Progenitor cell of endocrine pancreas (in vitro differentiated cells): ENCODE measurements at regions not wholly inside any gene's neighbourhood (a gene's known extent, or its start where the extent isn't known, plus 50 kb on each side); places are given as distances from the start of the nearest gene placed in this dataset.
"Not testable (repeated sequence)": the region's sequence is repeated elsewhere in the genome, so short reads cannot be mapped to it uniquely, and the experiment has no call there.

Experiments used
- DNase-seq: peaks from one replicate; pipeline ENCODE4 v3.0.0; 2021; ENCODE audit warnings: low spot score; ENCODE audit not compliant: unreplicated experiment
- H3K27ac Mint-ChIP-seq: 2 replicates; pipeline ENCODE4 v1.8.0; 2021; ENCODE audit warnings: mild to moderate bottlenecking, moderate library complexity, mixed read lengths
- H3K27me3 Mint-ChIP-seq: 2 replicates; pipeline ENCODE4 v1.8.0; 2021; ENCODE audit warnings: mixed read lengths
- H3K36me3 Mint-ChIP-seq: 2 replicates; pipeline ENCODE4 v1.8.0; 2022; ENCODE audit warnings: mixed read lengths; ENCODE audit not compliant: insufficient read depth
- H3K4me1 Mint-ChIP-seq: 2 replicates; pipeline ENCODE4 v1.8.0; 2021; ENCODE audit warnings: low read depth, mixed read lengths
- H3K4me3 Mint-ChIP-seq: 2 replicates; pipeline ENCODE4 v1.8.0; 2021; ENCODE audit warnings: low read depth, mild to moderate bottlenecking, moderate library complexity, mixed read lengths
- H3K9me3 Mint-ChIP-seq: 2 replicates; pipeline ENCODE4 v1.8.0; 2021; ENCODE audit warnings: low read depth, mixed read lengths

DNA sequence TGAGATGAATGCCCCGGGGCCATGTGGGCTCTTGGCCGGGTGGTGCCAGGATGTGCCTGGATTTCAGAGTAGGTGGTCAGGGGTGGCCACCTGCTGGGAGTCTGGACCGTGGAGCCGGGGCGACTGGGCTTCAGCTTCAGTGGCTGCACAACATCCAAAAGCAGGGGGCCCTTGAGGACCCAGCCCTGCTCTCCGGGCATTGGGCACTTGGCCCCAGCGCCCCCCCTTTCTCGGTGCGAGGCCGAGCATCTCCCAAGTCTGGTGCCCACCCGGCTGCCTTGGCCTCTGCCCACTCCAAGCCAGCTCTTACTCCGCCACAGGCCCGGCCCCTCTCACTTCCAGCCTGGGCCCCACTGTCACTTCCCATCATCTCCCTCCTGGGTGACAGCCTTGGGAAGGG is 4429.0 kb upstream of the TPTE start:
- H3K27ac Mint-ChIP-seq, H3K4me1 Mint-ChIP-seq, H3K4me3 Mint-ChIP-seq, H3K9me3 Mint-ChIP-seq, H3K36me3 Mint-ChIP-seq, DNase-seq, H3K27me3 Mint-ChIP-seq: not testable (repeated sequence)

DNA sequence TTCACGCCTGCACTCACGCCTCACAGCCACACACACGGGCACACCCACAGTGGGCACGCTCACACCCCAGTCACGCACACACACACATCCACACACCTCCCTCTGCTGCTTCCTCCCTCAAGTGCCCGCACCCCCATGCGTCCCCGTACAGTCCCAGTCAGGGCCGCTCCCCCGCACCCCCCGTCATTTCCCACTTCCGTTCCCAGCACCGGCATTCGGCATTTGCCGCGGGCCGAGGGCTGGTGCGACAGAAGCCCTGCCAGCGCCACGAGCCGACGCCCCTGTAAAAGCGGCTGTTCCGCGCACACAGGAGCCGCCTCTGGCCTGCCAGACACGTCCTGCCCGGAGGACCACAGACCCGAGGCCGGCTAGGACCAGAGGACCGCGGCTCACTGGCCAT is 4428.0 kb upstream of the TPTE start:
- not testable (repeated sequence) for DNase-seq, H3K36me3 Mint-ChIP-seq, H3K4me1 Mint-ChIP-seq, H3K9me3 Mint-ChIP-seq, H3K27ac Mint-ChIP-seq, H3K27me3 Mint-ChIP-seq, H3K4me3 Mint-ChIP-seq

DNA sequence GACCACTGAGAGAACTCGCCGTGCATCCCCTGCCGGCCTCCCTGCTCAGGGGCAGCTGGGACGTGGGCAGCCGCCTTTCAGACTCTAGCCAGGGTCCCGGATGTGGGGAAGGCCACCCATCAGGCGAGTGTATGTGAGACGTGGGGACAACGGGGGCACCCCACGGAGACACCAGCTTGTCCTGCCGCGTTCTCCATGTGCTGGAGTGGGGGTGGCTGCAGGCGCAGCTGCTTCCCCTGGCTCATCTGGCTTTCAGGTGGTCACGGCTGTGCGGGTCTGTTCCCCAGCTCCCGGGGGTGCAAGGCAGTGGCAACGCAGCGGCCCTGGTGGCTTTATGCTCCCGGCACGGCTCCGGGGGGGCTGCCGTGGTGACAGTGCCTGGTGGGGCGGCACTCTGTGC is 4427.5 kb upstream of the TPTE start:
- not testable (repeated sequence) for H3K36me3 Mint-ChIP-seq, H3K4me1 Mint-ChIP-seq, H3K4me3 Mint-ChIP-seq, DNase-seq, H3K27ac Mint-ChIP-seq, H3K9me3 Mint-ChIP-seq, H3K27me3 Mint-ChIP-seq

GRCh38 chr21:6095304-6095703 is 4426.1 kb upstream of the TPTE start:
- not testable (repeated sequence) for DNase-seq, H3K36me3 Mint-ChIP-seq, H3K4me3 Mint-ChIP-seq, H3K27me3 Mint-ChIP-seq, H3K4me1 Mint-ChIP-seq, H3K27ac Mint-ChIP-seq, H3K9me3 Mint-ChIP-seq

GRCh38 chr21:6096560-6097424 is 4424.6 kb upstream of the TPTE start:
- DNase-seq, H3K4me3 Mint-ChIP-seq, H3K9me3 Mint-ChIP-seq, H3K4me1 Mint-ChIP-seq, H3K36me3 Mint-ChIP-seq, H3K27ac Mint-ChIP-seq, H3K27me3 Mint-ChIP-seq: not testable (repeated sequence)

DNA sequence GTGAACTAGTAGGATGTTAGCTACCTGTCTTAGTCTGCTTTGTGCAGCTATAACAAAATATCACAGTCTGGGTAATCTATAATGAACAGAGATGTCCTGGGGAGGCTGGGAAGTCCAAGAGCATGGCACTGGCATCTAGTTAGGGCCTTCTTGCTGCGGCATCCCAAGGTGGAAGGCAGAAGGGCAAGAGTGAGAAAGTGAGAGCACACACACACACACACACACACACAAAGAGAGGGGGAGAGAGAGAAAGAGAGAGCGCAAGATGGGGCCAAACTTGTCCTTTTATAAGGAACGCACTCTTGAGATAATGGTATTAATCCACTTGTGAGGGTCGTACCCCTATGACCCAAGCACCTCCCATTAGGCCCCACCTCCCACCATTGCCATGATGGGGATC is 4423.6 kb upstream of the TPTE start:
- H3K27me3 Mint-ChIP-seq, H3K4me1 Mint-ChIP-seq, H3K4me3 Mint-ChIP-seq, H3K9me3 Mint-ChIP-seq, DNase-seq, H3K36me3 Mint-ChIP-seq: not testable (repeated sequence)
- peak overlapping the region; percentile 92 for H3K27ac Mint-ChIP-seq

GRCh38 chr21:6098191-6098935 is 4423.0 kb upstream of the TPTE start:
- not testable (repeated sequence) for H3K4me3 Mint-ChIP-seq, H3K36me3 Mint-ChIP-seq, H3K4me1 Mint-ChIP-seq, H3K9me3 Mint-ChIP-seq, DNase-seq, H3K27me3 Mint-ChIP-seq
- H3K27ac Mint-ChIP-seq, result peak overlapping the region; percentile 84

DNA sequence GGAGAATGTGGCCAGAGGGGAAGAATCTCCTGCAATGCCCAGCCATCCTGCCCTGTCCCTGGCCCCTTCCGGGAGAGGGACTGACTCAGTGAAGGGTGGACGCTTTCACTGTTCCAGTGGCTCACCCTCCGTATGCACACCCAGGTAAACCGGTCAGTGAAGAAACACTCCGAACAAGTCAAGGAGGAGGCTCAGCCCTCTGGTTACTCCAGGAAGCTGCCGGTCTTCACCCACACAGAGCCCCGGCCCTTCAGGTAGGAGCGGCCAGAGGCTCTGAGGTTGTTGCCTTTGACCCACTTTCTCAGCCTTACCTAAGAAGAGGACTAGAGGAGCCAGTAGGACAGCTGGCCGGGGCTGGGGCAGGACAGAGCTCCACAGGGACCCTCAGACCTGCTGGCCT is 4419.8 kb upstream of the TPTE start:
- H3K27ac Mint-ChIP-seq, H3K4me3 Mint-ChIP-seq, H3K36me3 Mint-ChIP-seq, H3K27me3 Mint-ChIP-seq, H3K9me3 Mint-ChIP-seq, H3K4me1 Mint-ChIP-seq, DNase-seq: not testable (repeated sequence)

GRCh38 chr21:6104546-6104945 is 4416.8 kb upstream of the TPTE start:
- not testable (repeated sequence) for H3K36me3 Mint-ChIP-seq, H3K4me1 Mint-ChIP-seq, H3K9me3 Mint-ChIP-seq, H3K4me3 Mint-ChIP-seq, H3K27me3 Mint-ChIP-seq, H3K27ac Mint-ChIP-seq, DNase-seq

GRCh38 chr21:6106686-6107567 is 4414.5 kb upstream of the TPTE start:
- H3K4me1 Mint-ChIP-seq, H3K36me3 Mint-ChIP-seq, DNase-seq, H3K4me3 Mint-ChIP-seq, H3K27ac Mint-ChIP-seq, H3K9me3 Mint-ChIP-seq, H3K27me3 Mint-ChIP-seq: not testable (repeated sequence)

- H3K9me3 Mint-ChIP-seq, H3K36me3 Mint-ChIP-seq, DNase-seq, H3K27me3 Mint-ChIP-seq, H3K4me3 Mint-ChIP-seq, H3K4me1 Mint-ChIP-seq, H3K27ac Mint-ChIP-seq: not testable (repeated sequence)
These were observed 4412.5 kb upstream of the TPTE start for GRCh38 chr21:6108894-6109293.

DNA sequence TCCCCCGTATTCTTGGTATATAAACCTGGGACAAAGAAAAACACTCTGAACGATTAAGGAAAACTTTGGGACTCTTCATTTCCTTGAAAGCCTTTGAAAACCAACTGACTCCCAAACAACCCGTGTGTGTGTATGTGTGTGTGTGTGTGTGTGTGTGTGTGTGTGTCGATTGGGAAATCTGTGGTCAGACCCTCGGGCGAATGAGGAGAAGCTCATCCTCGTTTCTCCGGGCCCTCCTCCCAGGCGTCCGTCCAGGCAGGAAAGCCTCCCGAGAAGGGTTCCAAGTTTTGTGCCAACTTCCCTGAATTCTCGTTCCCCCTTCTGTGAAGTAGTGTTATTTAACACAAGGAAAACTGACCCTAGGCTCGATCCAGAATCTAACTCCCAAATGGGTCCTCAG is 4411.6 kb upstream of the TPTE start:
- H3K4me3 Mint-ChIP-seq, DNase-seq, H3K4me1 Mint-ChIP-seq, H3K36me3 Mint-ChIP-seq, H3K9me3 Mint-ChIP-seq, H3K27me3 Mint-ChIP-seq, H3K27ac Mint-ChIP-seq: not testable (repeated sequence)
